ENCODE measurements at regions not wholly inside any gene's neighbourhood (a gene's known extent, or its start where the extent isn't known, plus 50 kb on each side); places are given as distances from the start of the nearest gene placed in this dataset.

DNA sequence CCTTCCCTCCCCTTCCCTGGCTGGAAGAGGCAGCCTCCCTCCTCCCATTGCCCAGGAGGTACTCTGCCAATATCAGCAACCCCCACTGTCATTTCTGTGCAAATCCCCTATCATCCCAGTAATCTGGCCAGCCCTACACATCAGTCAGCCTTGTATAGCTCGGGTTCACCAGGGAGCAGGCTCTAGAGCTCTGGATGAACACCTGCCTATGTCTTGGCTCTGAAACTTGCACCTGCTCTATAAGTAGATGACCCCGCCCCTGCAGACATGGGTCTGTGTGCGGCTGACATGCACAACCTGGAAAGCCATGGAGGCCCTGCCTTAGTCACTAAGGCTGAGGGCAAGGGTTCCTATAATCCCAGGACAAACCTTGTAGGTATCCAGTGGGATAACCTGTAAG, 1042.9 kb downstream of the UQCRFS1 start:
- TF ChIP-seq, protein P1, sequence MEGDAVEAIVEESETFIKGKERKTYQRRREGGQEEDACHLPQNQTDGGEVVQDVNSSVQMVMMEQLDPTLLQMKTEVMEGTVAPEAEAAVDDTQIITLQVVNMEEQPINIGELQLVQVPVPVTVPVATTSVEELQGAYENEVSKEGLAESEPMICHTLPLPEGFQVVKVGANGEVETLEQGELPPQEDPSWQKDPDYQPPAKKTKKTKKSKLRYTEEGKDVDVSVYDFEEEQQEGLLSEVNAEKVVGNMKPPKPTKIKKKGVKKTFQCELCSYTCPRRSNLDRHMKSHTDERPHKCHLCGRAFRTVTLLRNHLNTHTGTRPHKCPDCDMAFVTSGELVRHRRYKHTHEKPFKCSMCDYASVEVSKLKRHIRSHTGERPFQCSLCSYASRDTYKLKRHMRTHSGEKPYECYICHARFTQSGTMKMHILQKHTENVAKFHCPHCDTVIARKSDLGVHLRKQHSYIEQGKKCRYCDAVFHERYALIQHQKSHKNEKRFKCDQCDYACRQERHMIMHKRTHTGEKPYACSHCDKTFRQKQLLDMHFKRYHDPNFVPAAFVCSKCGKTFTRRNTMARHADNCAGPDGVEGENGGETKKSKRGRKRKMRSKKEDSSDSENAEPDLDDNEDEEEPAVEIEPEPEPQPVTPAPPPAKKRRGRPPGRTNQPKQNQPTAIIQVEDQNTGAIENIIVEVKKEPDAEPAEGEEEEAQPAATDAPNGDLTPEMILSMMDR (IDR thresholded peaks at IDR 0.05; ENCODE audit: insufficient read depth, low read length) = no peak
- TF ChIP-seq POLR2AphosphoS5 (IDR thresholded peaks at IDR 0.05; ENCODE audit: low read depth) = no peak
